MM.1S (cell line): ENCODE measurements at regions not wholly inside any gene's neighbourhood (a gene's known extent, or its start where the extent isn't known, plus 50 kb on each side); places are given as distances from the start of the nearest gene placed in this dataset.

Experiments
- EZH2 ChIP-seq: fragments of 300-600 bp; sonication (generic); optimal IDR thresholded peaks from 2 replicates; pipeline ENCODE3; 2017; ENCODE audit warnings: low read depth, mild to moderate bottlenecking, antibody characterized with exemption, low read length, mixed read lengths
- EZH2phosphoT487 ChIP-seq: fragments of 300-600 bp; sonication (generic); IDR thresholded peaks from 2 replicates; pipeline ENCODE4 v1.6.1; 2018; ENCODE audit warnings: antibody characterized with exemption, low read length
- TF ChIP-seq, protein P1 (sequence below): fragments of 300-600 bp; sonication (generic); IDR thresholded peaks from 2 replicates; pipeline ENCODE4 v1.5.1; 2016; ENCODE audit warnings: antibody characterized with exemption, low read length, mixed read lengths

DNA sequence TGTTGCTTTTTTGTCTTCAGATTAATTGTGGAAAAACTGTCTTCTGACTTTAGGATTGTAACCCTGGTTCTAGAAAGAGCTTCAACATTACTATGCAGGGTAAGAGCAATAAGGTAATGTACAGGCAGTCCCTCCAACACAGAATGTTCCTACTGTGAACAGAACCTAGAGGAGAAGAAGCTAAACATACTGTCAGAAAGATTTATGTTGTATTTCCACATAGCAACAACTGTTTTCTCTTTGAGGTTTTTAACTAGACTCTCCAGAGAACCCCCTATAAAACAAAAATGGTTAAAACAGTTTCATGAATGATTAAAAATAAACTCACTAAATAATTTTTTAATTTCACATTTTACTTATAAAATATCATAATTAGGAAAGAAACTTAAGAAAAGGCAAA lies 64.3 kb upstream of the NAA35 start:
- TF ChIP-seq, protein P1, sequence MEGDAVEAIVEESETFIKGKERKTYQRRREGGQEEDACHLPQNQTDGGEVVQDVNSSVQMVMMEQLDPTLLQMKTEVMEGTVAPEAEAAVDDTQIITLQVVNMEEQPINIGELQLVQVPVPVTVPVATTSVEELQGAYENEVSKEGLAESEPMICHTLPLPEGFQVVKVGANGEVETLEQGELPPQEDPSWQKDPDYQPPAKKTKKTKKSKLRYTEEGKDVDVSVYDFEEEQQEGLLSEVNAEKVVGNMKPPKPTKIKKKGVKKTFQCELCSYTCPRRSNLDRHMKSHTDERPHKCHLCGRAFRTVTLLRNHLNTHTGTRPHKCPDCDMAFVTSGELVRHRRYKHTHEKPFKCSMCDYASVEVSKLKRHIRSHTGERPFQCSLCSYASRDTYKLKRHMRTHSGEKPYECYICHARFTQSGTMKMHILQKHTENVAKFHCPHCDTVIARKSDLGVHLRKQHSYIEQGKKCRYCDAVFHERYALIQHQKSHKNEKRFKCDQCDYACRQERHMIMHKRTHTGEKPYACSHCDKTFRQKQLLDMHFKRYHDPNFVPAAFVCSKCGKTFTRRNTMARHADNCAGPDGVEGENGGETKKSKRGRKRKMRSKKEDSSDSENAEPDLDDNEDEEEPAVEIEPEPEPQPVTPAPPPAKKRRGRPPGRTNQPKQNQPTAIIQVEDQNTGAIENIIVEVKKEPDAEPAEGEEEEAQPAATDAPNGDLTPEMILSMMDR: no peak
- TF ChIP-seq EZH2phosphoT487: no peak
- no peak for TF ChIP-seq EZH2
